HCT116 (cell line): ENCODE measurements at regions not wholly inside any gene's neighbourhood (a gene's known extent, or its start where the extent isn't known, plus 50 kb on each side); places are given as distances from the start of the nearest gene placed in this dataset.

Source experiments
- ATAC-seq: fragments of 200-7000 bp; cut with Tn5 transposase; 2 replicates; pipeline ENCODE4 v1.9.1; 2020; ENCODE audit warnings: mild to moderate bottlenecking, moderate library complexity
- BruUV-seq: library from RNA; stranded (reverse); fragments of 400-500 nt; replicated peaks from 2 replicates; lab custom pipeline; 2021; lab: Mats Ljungman, UMichigan
- CTCF ChIA-PET: fragments of 300-600 bp; sonication (Branson Sonifier 250); formaldehyde crosslinking; loops from one replicate; lab custom pipeline; 2021; ENCODE audit warnings: antibody characterized with exemption; lab: Charles Lee
- POLR2A ChIA-PET: fragments of 300-600, 350-600 bp; sonication (Branson Sonifier 250); formaldehyde crosslinking; loops from one replicate; lab custom pipeline; 2021; ENCODE audit warnings: antibody characterized with exemption; lab: Charles Lee
- RAD21 ChIA-PET, 2 experiments: fragments of 300-600 bp; sonication (Branson Sonifier 250); formaldehyde crosslinking; loops; one replicate each; lab custom pipeline; 2023; ENCODE audit warnings: low total read pairs in 2 of 2; ENCODE audit not compliant: uncharacterized antibody in 2 of 2, unreplicated experiment in 2 of 2, low non-redundant PET in 1 of 2; lab: Charles Lee
- DNase-seq: peaks from one replicate; pipeline ENCODE4 v3.0.0-alpha.2; 2010; ENCODE audit warnings: low read depth, low spot score
- H2AFZ ChIP-seq: fragments of 200-600 bp; shearing (Covaris generic), sonication (generic); 2 replicates; pipeline ENCODE4 v1.6.1; 2017; ENCODE audit warnings: low read depth, mixed run types, mixed read lengths, antibody characterized with exemption, low read length; ENCODE audit not compliant: poor library complexity, severe bottlenecking
- H3K27ac ChIP-seq: 2 replicates; pipeline ENCODE4 v1.5.1; 2012; ENCODE audit warnings: low read depth, low read length
- H3K27me3 ChIP-seq: fragments of 200-600 bp; sonication (generic); 2 replicates; pipeline ENCODE4 v1.6.1; 2016; ENCODE audit warnings: mixed run types, low read length, mixed read lengths; ENCODE audit not compliant: insufficient read depth
- H3K36me3 ChIP-seq, 2 experiments: fragments of 200-500 bp in 1 of 2; fragments of 200-600 bp in 1 of 2; sonication (Bioruptor generic) in 1 of 2; sonication (generic) in 1 of 2; 2 replicates each; pipeline versions ENCODE4 v1.5.1 to v1.6.1; 2014 to 2016; ENCODE audit warnings: low read length in 2 of 2, inconsistent platforms in 1 of 2, mixed read lengths in 1 of 2, mixed run types in 1 of 2; ENCODE audit not compliant: insufficient read depth in 2 of 2, control insufficient read depth in 1 of 2
- H3K4me1 ChIP-seq, 2 experiments: fragments of 200-600 bp in 1 of 2; sonication (generic) in 1 of 2; 2 replicates each; pipeline versions ENCODE4 v1.5.1 to v1.6.1; 2012 to 2017; ENCODE audit warnings: low read length in 2 of 2, inconsistent platforms in 1 of 2, mild to moderate bottlenecking in 1 of 2, mixed read lengths in 1 of 2, mixed run types in 1 of 2, moderate library complexity in 1 of 2; ENCODE audit not compliant: insufficient read depth in 2 of 2, control insufficient read depth in 1 of 2
- H3K4me2 ChIP-seq: fragments of 200-600 bp; sonication (generic); 2 replicates; pipeline ENCODE4 v1.6.1; 2017; ENCODE audit warnings: mixed run types, low read length, mixed read lengths
- H3K4me3 ChIP-seq, 2 experiments: fragments of 200-600 bp in 1 of 2; sonication (generic) in 1 of 2; replicated peaks in 1 of 2; 2 replicates each; pipeline ENCODE4 v1.5.1; 2011 to 2016; ENCODE audit warnings: low read length in 2 of 2, control low read depth in 1 of 2, low read depth in 1 of 2, mild to moderate bottlenecking in 1 of 2, mixed read lengths in 1 of 2, mixed run types in 1 of 2
- H3K79me2 ChIP-seq: fragments of 200-600 bp; sonication (generic); 2 replicates; pipeline ENCODE4 v1.6.1; 2017; ENCODE audit warnings: mild to moderate bottlenecking, mixed run types, low read length, moderate library complexity, mixed read lengths; ENCODE audit not compliant: insufficient read depth
- H3K9ac ChIP-seq: fragments of 200-600 bp; sonication (generic); 2 replicates; pipeline ENCODE4 v1.6.1; 2016; ENCODE audit warnings: low read length, mixed read lengths
- H3K9me2 ChIP-seq: fragments of 200-600 bp; sonication (generic), shearing (Covaris generic); 2 replicates; pipeline ENCODE4 v1.6.1; 2017; ENCODE audit warnings: mixed run types, mild to moderate bottlenecking, moderate library complexity; ENCODE audit not compliant: insufficient read depth
- H3K9me3 ChIP-seq, 2 experiments: fragments of 200-500 bp in 1 of 2; fragments of 200-600 bp in 1 of 2; sonication (Bioruptor generic) in 1 of 2; sonication (generic) in 1 of 2; 2 replicates each; pipeline ENCODE4 v1.6.1; 2014 to 2017; ENCODE audit warnings: low read length in 2 of 2, mixed read lengths in 2 of 2, inconsistent platforms in 1 of 2, low read depth in 1 of 2, mild to moderate bottlenecking in 1 of 2, mixed run types in 1 of 2, moderate library complexity in 1 of 2; ENCODE audit not compliant: control insufficient read depth in 1 of 2, insufficient read depth in 1 of 2
- H4K20me1 ChIP-seq: fragments of 200-600 bp; sonication (generic), shearing (Covaris generic); 2 replicates; pipeline ENCODE4 v1.6.1; 2017; ENCODE audit warnings: mixed run types, mild to moderate bottlenecking, moderate library complexity; ENCODE audit not compliant: insufficient read depth
- CEBPB ChIP-seq: IDR thresholded peaks from 2 replicates; pipeline ENCODE4 v1.6.1; 2012; ENCODE audit warnings: low read depth
- EGR1 ChIP-seq: IDR thresholded peaks from 2 replicates; pipeline ENCODE4 v1.6.1; 2012; ENCODE audit warnings: low read depth
- EZH2phosphoT487 ChIP-seq: fragments of 200-600 bp; IDR thresholded peaks from 2 replicates; pipeline ENCODE4 v1.6.1; 2018; ENCODE audit warnings: antibody characterized with exemption, borderline replicate concordance
- FOSL1 ChIP-seq: IDR thresholded peaks from 2 replicates; pipeline ENCODE4 v1.6.1; 2012; ENCODE audit warnings: low read depth
- JUND ChIP-seq: IDR thresholded peaks from 2 replicates; pipeline ENCODE4 v1.6.1; 2012
- POLR2AphosphoS5 ChIP-seq: IDR thresholded peaks from 2 replicates; pipeline ENCODE4 v1.6.1; 2011; ENCODE audit warnings: mild to moderate bottlenecking, low read depth, low read length, moderate library complexity
- SP1 ChIP-seq: IDR thresholded peaks from 2 replicates; pipeline ENCODE4 v1.6.1; 2012; ENCODE audit warnings: low read depth
- SRF ChIP-seq: IDR thresholded peaks from 2 replicates; pipeline ENCODE4 v1.6.1; 2012; ENCODE audit warnings: low read depth
- TCF7L2 ChIP-seq: IDR thresholded peaks from 2 replicates; pipeline ENCODE4 v1.7.0; 2011; ENCODE audit warnings: borderline replicate concordance, inconsistent platforms; ENCODE audit not compliant: insufficient read depth, insufficient read length; ENCODE audit errors: extremely low read depth
- YY1 ChIP-seq: IDR thresholded peaks from 2 replicates; pipeline ENCODE4 v1.6.1; 2011; ENCODE audit warnings: low read length, low read depth, moderate library complexity, mild to moderate bottlenecking; ENCODE audit not compliant: insufficient replicate concordance; ENCODE audit errors: extremely low read depth
- intact Hi-C: fragments of 100-400 bp; cut with micrococcal nuclease; formaldehyde crosslinking; loops from 2 replicates; pipeline ENCODE4 v1.10.0; 2022
- TF ChIP-seq, protein P1 (sequence below): IDR thresholded peaks from 2 replicates; pipeline ENCODE4 v1.6.1; 2012; ENCODE audit warnings: low read depth
- TF ChIP-seq, protein P2 (sequence below): IDR thresholded peaks from 2 replicates; pipeline ENCODE4 v1.6.1; 2012
- TF ChIP-seq, protein P3 (sequence below), 3 experiments: fragments of 200-600 bp in 1 of 3; sonication (generic) in 1 of 3; IDR thresholded peaks in 2 of 3; conservative IDR thresholded peaks in 1 of 3; 2 replicates each; pipeline ENCODE4 v1.5.1; 2012 to 2017; ENCODE audit warnings: low read depth in 2 of 3, low read length in 2 of 3, antibody characterized with exemption in 1 of 3, borderline replicate concordance in 1 of 3, control low read depth in 1 of 3, mild to moderate bottlenecking in 1 of 3, mixed read lengths in 1 of 3, mixed run types in 1 of 3, moderate library complexity in 1 of 3; ENCODE audit not compliant: insufficient read depth in 1 of 3

DNA sequence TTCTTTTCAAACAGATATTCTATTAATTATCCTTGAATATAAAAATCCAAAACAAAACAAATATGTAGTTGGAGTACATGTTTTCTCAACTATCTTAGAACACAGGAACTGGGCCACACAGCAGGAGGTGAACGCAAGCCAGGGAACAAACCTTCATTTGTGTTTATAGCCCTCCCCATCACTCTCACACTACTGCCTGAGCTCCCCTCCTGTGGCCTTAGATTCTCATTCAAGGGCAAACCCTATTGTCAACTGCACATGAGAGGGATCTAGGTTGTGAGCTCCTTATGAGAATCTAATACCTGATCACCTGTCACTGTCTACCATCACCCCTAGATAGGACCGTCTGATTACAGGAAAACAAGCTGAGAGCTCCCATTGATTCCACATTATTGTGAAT lies 427.1 kb upstream of the PRR20A start:
- Histone ChIP-seq H3K27me3 (no peaks in the 10 kb centered on the region), H3K9me2 (no peaks in the 10 kb centered on the region), H3K79me2 (no peaks in the 10 kb centered on the region), H3K27ac (no peak overlapping the region), H3K4me2 (no peak overlapping the region), H3K9me3 (peaks cover 11 to 18% of the 10 kb centered on the region in 2 experiments; a peak in 2 of 4 replicates), H3K4me3 (no peak overlapping the region), H3K4me1 (no peaks in the 10 kb centered on the region), H4K20me1 (no peaks in the 10 kb centered on the region), H3K9ac (no peak overlapping the region), H2AFZ (no peak overlapping the region), H3K36me3 (no peaks in the 10 kb centered on the region)
- DNase-seq (no peak), ATAC-seq (no peak)
- CTCF ChIA-PET = no interaction called here
- POLR2A ChIA-PET = no interaction called here
- no TSS peak for BruUV-seq
- TF ChIP-seq EGR1 (no peak), FOSL1 (no peak), CEBPB (no peak), YY1 (no peak), SP1 (no peak), POLR2AphosphoS5 (no peak), SRF (no peak), TCF7L2 (no peak), JUND (no peak), EZH2phosphoT487 (no peak)
- TF ChIP-seq, protein P1, sequence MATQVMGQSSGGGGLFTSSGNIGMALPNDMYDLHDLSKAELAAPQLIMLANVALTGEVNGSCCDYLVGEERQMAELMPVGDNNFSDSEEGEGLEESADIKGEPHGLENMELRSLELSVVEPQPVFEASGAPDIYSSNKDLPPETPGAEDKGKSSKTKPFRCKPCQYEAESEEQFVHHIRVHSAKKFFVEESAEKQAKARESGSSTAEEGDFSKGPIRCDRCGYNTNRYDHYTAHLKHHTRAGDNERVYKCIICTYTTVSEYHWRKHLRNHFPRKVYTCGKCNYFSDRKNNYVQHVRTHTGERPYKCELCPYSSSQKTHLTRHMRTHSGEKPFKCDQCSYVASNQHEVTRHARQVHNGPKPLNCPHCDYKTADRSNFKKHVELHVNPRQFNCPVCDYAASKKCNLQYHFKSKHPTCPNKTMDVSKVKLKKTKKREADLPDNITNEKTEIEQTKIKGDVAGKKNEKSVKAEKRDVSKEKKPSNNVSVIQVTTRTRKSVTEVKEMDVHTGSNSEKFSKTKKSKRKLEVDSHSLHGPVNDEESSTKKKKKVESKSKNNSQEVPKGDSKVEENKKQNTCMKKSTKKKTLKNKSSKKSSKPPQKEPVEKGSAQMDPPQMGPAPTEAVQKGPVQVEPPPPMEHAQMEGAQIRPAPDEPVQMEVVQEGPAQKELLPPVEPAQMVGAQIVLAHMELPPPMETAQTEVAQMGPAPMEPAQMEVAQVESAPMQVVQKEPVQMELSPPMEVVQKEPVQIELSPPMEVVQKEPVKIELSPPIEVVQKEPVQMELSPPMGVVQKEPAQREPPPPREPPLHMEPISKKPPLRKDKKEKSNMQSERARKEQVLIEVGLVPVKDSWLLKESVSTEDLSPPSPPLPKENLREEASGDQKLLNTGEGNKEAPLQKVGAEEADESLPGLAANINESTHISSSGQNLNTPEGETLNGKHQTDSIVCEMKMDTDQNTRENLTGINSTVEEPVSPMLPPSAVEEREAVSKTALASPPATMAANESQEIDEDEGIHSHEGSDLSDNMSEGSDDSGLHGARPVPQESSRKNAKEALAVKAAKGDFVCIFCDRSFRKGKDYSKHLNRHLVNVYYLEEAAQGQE = no peak
- TF ChIP-seq, protein P2, sequence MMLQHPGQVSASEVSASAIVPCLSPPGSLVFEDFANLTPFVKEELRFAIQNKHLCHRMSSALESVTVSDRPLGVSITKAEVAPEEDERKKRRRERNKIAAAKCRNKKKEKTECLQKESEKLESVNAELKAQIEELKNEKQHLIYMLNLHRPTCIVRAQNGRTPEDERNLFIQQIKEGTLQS = no peak
- TF ChIP-seq, protein P3, sequence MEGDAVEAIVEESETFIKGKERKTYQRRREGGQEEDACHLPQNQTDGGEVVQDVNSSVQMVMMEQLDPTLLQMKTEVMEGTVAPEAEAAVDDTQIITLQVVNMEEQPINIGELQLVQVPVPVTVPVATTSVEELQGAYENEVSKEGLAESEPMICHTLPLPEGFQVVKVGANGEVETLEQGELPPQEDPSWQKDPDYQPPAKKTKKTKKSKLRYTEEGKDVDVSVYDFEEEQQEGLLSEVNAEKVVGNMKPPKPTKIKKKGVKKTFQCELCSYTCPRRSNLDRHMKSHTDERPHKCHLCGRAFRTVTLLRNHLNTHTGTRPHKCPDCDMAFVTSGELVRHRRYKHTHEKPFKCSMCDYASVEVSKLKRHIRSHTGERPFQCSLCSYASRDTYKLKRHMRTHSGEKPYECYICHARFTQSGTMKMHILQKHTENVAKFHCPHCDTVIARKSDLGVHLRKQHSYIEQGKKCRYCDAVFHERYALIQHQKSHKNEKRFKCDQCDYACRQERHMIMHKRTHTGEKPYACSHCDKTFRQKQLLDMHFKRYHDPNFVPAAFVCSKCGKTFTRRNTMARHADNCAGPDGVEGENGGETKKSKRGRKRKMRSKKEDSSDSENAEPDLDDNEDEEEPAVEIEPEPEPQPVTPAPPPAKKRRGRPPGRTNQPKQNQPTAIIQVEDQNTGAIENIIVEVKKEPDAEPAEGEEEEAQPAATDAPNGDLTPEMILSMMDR (IDR thresholded peaks at IDR 0.05 in 2 of 3, conservative IDR thresholded peaks at IDR 0.05 in 1 of 3; ENCODE audit: borderline replicate concordance in 1 of 3, insufficient read depth in 1 of 3, low read depth in 2 of 3, low read length in 2 of 3) = no peak
- intact Hi-C loops = no loop called here
- RAD21 ChIA-PET = no interaction called here
